Skeletal muscle satellite cell (primary cell): ENCODE measurements at regions not wholly inside any gene's neighbourhood (a gene's known extent, or its start where the extent isn't known, plus 50 kb on each side); places are given as distances from the start of the nearest gene placed in this dataset.

Source experiments
- H3K27me3 ChIP-seq: 2 replicates; pipeline ENCODE4 v1.7.0; 2013; ENCODE audit warnings: low read length; ENCODE audit not compliant: control insufficient read depth, insufficient read depth
- H3K36me3 ChIP-seq: 2 replicates; pipeline ENCODE4 v1.7.0; 2013; ENCODE audit warnings: mild to moderate bottlenecking, control low read depth, low read length; ENCODE audit not compliant: insufficient read depth
- H3K4me1 ChIP-seq: 2 replicates; pipeline ENCODE4 v1.7.0; 2013; ENCODE audit warnings: low read length; ENCODE audit not compliant: control insufficient read depth, insufficient read depth
- H3K4me2 ChIP-seq: 2 replicates; pipeline ENCODE4 v1.7.0; 2013; ENCODE audit warnings: mild to moderate bottlenecking, low read length
- H3K4me3 ChIP-seq: 2 replicates; pipeline ENCODE4 v1.7.0; 2013; ENCODE audit warnings: low read length
- H3K9ac ChIP-seq: 2 replicates; pipeline ENCODE4 v1.7.0; 2013; ENCODE audit warnings: mild to moderate bottlenecking, low read depth, low read length, moderate library complexity
- H3K9me3 ChIP-seq: replicated peaks from 2 replicates; pipeline ENCODE4 v1.7.0; 2013; ENCODE audit warnings: mild to moderate bottlenecking, control low read depth, low read length

GRCh38 chr3:120838441-120839091 lies 69.4 kb upstream of the STXBP5L start:
- no peak overlapping the region for H3K4me2 ChIP-seq
- no peak overlapping the region for H3K9ac ChIP-seq
- H3K36me3 ChIP-seq: no peaks in the 10 kb centered on the region
- H3K9me3 ChIP-seq: no peaks in the 10 kb centered on the region
- H3K4me3 ChIP-seq: no peak overlapping the region
- H3K4me1 ChIP-seq: no peaks in the 10 kb centered on the region
- no peaks in the 10 kb centered on the region for H3K27me3 ChIP-seq

- Histone ChIP-seq H3K4me3 (no peak overlapping the region), H3K36me3 (no peaks in the 10 kb centered on the region), H3K27me3 (no peaks in the 10 kb centered on the region), H3K4me2 (no peak overlapping the region), H3K4me1 (no peaks in the 10 kb centered on the region), H3K9me3 (no peaks in the 10 kb centered on the region), H3K9ac (no peak overlapping the region)
These were observed 68.9 kb upstream of the STXBP5L start for GRCh38 chr3:120839120-120839519.

- Histone ChIP-seq H3K4me3 (no peak overlapping the region), H3K9me3 (no peaks in the 10 kb centered on the region), H3K27me3 (peaks cover 9% of the 10 kb centered on the region), H3K9ac (no peak overlapping the region), H3K36me3 (no peaks in the 10 kb centered on the region), H3K4me2 (no peak overlapping the region), H3K4me1 (no peaks in the 10 kb centered on the region)
These were observed 66.7 kb upstream of the STXBP5L start for GRCh38 chr3:120841264-120841663.

- Histone ChIP-seq H3K4me2 (no peak overlapping the region), H3K9ac (no peak overlapping the region), H3K9me3 (no peaks in the 10 kb centered on the region), H3K36me3 (no peaks in the 10 kb centered on the region), H3K4me3 (no peak overlapping the region), H3K27me3 (peaks cover 9% of the 10 kb centered on the region), H3K4me1 (no peaks in the 10 kb centered on the region)
These were observed 61.9 kb upstream of the STXBP5L start for GRCh38 chr3:120846073-120846472.

GRCh38 chr3:120848503-120848902 lies 59.5 kb upstream of the STXBP5L start:
- no peaks in the 10 kb centered on the region for H3K36me3 ChIP-seq
- no peak overlapping the region for H3K4me3 ChIP-seq
- H3K27me3 ChIP-seq: peaks cover 9% of the 10 kb centered on the region
- H3K9ac ChIP-seq: no peak overlapping the region
- no peak overlapping the region for H3K4me2 ChIP-seq
- no peaks in the 10 kb centered on the region for H3K9me3 ChIP-seq
- H3K4me1 ChIP-seq: no peaks in the 10 kb centered on the region

GRCh38 chr3:120850381-120851295 lies 57.4 kb upstream of the STXBP5L start:
- H3K9me3 ChIP-seq: no peaks in the 10 kb centered on the region
- H3K27me3 ChIP-seq: peaks cover 6% of the 10 kb centered on the region
- H3K9ac ChIP-seq: no peak overlapping the region
- H3K4me2 ChIP-seq: no peak overlapping the region
- peaks cover 10% of the 10 kb centered on the region for H3K4me1 ChIP-seq
- H3K36me3 ChIP-seq: no peaks in the 10 kb centered on the region
- H3K4me3 ChIP-seq: no peak overlapping the region

- Histone ChIP-seq H3K27me3 (no peaks in the 10 kb centered on the region), H3K36me3 (no peaks in the 10 kb centered on the region), H3K9ac (no peak overlapping the region), H3K4me3 (no peak overlapping the region), H3K4me1 (peaks cover 17% of the 10 kb centered on the region), H3K9me3 (no peaks in the 10 kb centered on the region), H3K4me2 (no peak overlapping the region)
These were observed 55.6 kb upstream of the STXBP5L start for GRCh38 chr3:120852412-120852811.

- Histone ChIP-seq H3K4me2 (no peak overlapping the region), H3K36me3 (no peaks in the 10 kb centered on the region), H3K9ac (no peak overlapping the region), H3K4me1 (peaks cover 17% of the 10 kb centered on the region), H3K27me3 (no peaks in the 10 kb centered on the region), H3K9me3 (no peaks in the 10 kb centered on the region), H3K4me3 (no peak overlapping the region)
These were observed 54.6 kb upstream of the STXBP5L start for GRCh38 chr3:120853416-120853815.

GRCh38 chr3:120854908-120855526 lies 53.0 kb upstream of the STXBP5L start:
- Histone ChIP-seq H3K4me2 (no peak overlapping the region), H3K9me3 (no peaks in the 10 kb centered on the region), H3K36me3 (no peaks in the 10 kb centered on the region), H3K4me1 (peaks cover 17% of the 10 kb centered on the region), H3K4me3 (no peak overlapping the region), H3K9ac (no peak overlapping the region), H3K27me3 (peaks cover 6% of the 10 kb centered on the region)

- Histone ChIP-seq H3K36me3 (no peaks in the 10 kb centered on the region), H3K4me1 (peaks cover 17% of the 10 kb centered on the region), H3K27me3 (peaks cover 12% of the 10 kb centered on the region), H3K4me2 (peak overlapping the region; percentile 17), H3K9ac (peak overlapping the region; percentile 16), H3K4me3 (no peak overlapping the region), H3K9me3 (no peaks in the 10 kb centered on the region)
These were observed 52.2 kb upstream of the STXBP5L start for GRCh38 chr3:120855665-120856437.
